ENCODE measurements at regions not wholly inside any gene's neighbourhood (a gene's known extent, or its start where the extent isn't known, plus 50 kb on each side); places are given as distances from the start of the nearest gene placed in this dataset.

DNA sequence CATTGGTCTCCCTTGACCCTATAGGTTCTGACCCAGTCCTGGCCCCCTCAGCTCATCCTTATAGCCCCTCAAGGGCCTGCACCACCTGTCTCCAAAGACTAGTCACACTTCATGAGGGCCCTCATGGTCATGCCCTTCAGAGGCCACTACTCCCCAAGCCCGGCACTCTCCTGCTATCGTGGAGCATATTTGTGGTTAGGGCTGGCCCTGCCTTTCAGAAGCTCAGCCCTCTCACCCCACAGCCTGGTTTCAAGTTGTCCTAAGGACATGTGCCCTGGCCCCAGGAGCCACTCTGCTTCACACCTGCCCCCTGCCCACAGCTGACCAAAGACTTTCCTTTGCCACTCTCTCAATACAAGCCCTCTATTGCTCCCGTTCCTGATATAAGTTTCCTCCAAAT is 60.3 kb upstream of the LBX1 start:
- TF ChIP-seq CTCF (IDR thresholded peaks at IDR 0.05; ENCODE audit: low read depth, low read length, poor library complexity, severe bottlenecking) = no peak
- TF ChIP-seq EZH2phosphoT487 (IDR thresholded peaks at IDR 0.05; ENCODE audit: borderline replicate concordance, low read length) = no peak
